Osteoblast (primary cell): ENCODE measurements at regions not wholly inside any gene's neighbourhood (a gene's known extent, or its start where the extent isn't known, plus 50 kb on each side); places are given as distances from the start of the nearest gene placed in this dataset.

Source experiments
- DNase-seq: peaks from one replicate; pipeline ENCODE4 v3.0.0; 2011; ENCODE audit warnings: low spot score, mixed read lengths; ENCODE audit not compliant: insufficient read length; ENCODE audit errors: missing footprints
- H2AFZ ChIP-seq: 2 replicates; pipeline ENCODE4 v1.6.0; 2011; ENCODE audit warnings: mild to moderate bottlenecking, low read length
- H3K27ac ChIP-seq: 2 replicates; pipeline ENCODE4 v1.5.1; 2011; ENCODE audit warnings: mild to moderate bottlenecking, low read depth, low read length, moderate library complexity
- H3K27me3 ChIP-seq: 2 replicates; pipeline ENCODE4 v1.6.0; 2012; ENCODE audit warnings: mild to moderate bottlenecking, control low read depth, inconsistent platforms, low read length, moderate library complexity; ENCODE audit not compliant: insufficient read depth
- H3K36me3 ChIP-seq: 2 replicates; pipeline ENCODE4 v1.5.1; 2011; ENCODE audit warnings: mild to moderate bottlenecking, low read length, control low read depth, moderate library complexity; ENCODE audit not compliant: insufficient read depth
- H3K4me1 ChIP-seq: 2 replicates; pipeline ENCODE4 v1.5.1; 2011; ENCODE audit warnings: mild to moderate bottlenecking, low read length, control low read depth, moderate library complexity; ENCODE audit not compliant: insufficient read depth
- H3K4me2 ChIP-seq: 2 replicates; pipeline ENCODE4 v1.6.0; 2011; ENCODE audit warnings: mild to moderate bottlenecking, low read length; ENCODE audit not compliant: insufficient read depth
- H3K4me3 ChIP-seq: fragments of 200-600 bp; sonication (generic); 3 replicates; pipeline ENCODE4 v1.5.1; 2012; ENCODE audit warnings: mild to moderate bottlenecking, low read length, inconsistent platforms; ENCODE audit not compliant: insufficient read depth
- H3K79me2 ChIP-seq: 2 replicates; pipeline ENCODE4 v1.6.0; 2012; ENCODE audit warnings: mild to moderate bottlenecking, low read length, control low read depth, inconsistent platforms; ENCODE audit not compliant: insufficient read depth
- H3K9me3 ChIP-seq: 2 replicates; pipeline ENCODE4 v1.5.1; 2011; ENCODE audit warnings: low read depth, low read length, control low read depth
- H4K20me1 ChIP-seq: 2 replicates; pipeline ENCODE4 v1.6.0; 2012; ENCODE audit warnings: mild to moderate bottlenecking, low read length, control low read depth; ENCODE audit not compliant: insufficient read depth
- CTCF ChIP-seq: IDR thresholded peaks from 2 replicates; pipeline ENCODE4 v1.5.1; 2011; ENCODE audit warnings: mild to moderate bottlenecking, low read depth, low read length, moderate library complexity; ENCODE audit errors: extremely low read depth

- Histone ChIP-seq H3K27ac (no peak overlapping the region), H3K4me2 (no peak overlapping the region), H3K4me3 (no peak overlapping the region), H3K4me1 (no peaks in the 10 kb centered on the region), H3K27me3 (no peaks in the 10 kb centered on the region), H4K20me1 (no peaks in the 10 kb centered on the region), H3K9me3 (no peaks in the 10 kb centered on the region), H3K79me2 (no peaks in the 10 kb centered on the region), H3K36me3 (no peaks in the 10 kb centered on the region), H2AFZ (no peak overlapping the region)
- TF ChIP-seq CTCF = no peak
- DNase-seq = no peak
These were observed 278.1 kb upstream of the SP4 start for GRCh38 chr7:21149809-21150208.

GRCh38 chr7:21154614-21155013 lies 273.3 kb upstream of the SP4 start:
- Histone ChIP-seq H3K9me3 (no peaks in the 10 kb centered on the region), H3K27me3 (no peaks in the 10 kb centered on the region), H2AFZ (no peak overlapping the region), H3K27ac (no peak overlapping the region), H3K4me1 (no peaks in the 10 kb centered on the region), H4K20me1 (no peaks in the 10 kb centered on the region), H3K4me3 (no peak overlapping the region), H3K79me2 (no peaks in the 10 kb centered on the region), H3K36me3 (no peaks in the 10 kb centered on the region), H3K4me2 (no peak overlapping the region)
- no peak for DNase-seq
- no peak for TF ChIP-seq CTCF

GRCh38 chr7:21159506-21159905 lies 268.4 kb upstream of the SP4 start:
- H3K4me2 ChIP-seq = no peak overlapping the region
- H3K9me3 ChIP-seq = no peaks in the 10 kb centered on the region
- H4K20me1 ChIP-seq = no peaks in the 10 kb centered on the region
- no peak overlapping the region for H2AFZ ChIP-seq
- TF ChIP-seq CTCF = no peak
- no peak overlapping the region for H3K4me3 ChIP-seq
- H3K27me3 ChIP-seq = no peaks in the 10 kb centered on the region
- H3K79me2 ChIP-seq = no peaks in the 10 kb centered on the region
- no peak for DNase-seq
- no peaks in the 10 kb centered on the region for H3K4me1 ChIP-seq
- no peak overlapping the region for H3K27ac ChIP-seq
- H3K36me3 ChIP-seq = no peaks in the 10 kb centered on the region

- Histone ChIP-seq H3K79me2 (no peaks in the 10 kb centered on the region), H3K4me3 (no peak overlapping the region), H3K36me3 (no peaks in the 10 kb centered on the region), H3K4me2 (no peak overlapping the region), H3K9me3 (no peaks in the 10 kb centered on the region), H3K4me1 (no peaks in the 10 kb centered on the region), H2AFZ (no peak overlapping the region), H3K27me3 (no peaks in the 10 kb centered on the region), H4K20me1 (no peaks in the 10 kb centered on the region), H3K27ac (no peak overlapping the region)
- DNase-seq = no peak
- no peak for TF ChIP-seq CTCF
These were observed 267.5 kb upstream of the SP4 start for GRCh38 chr7:21160401-21160800.
